SW 1271 (cell line): ENCODE measurements at regions not wholly inside any gene's neighbourhood (a gene's known extent, or its start where the extent isn't known, plus 50 kb on each side); places are given as distances from the start of the nearest gene placed in this dataset.
"Not testable (repeated sequence)": the region's sequence is repeated elsewhere in the genome, so short reads cannot be mapped to it uniquely, and the experiment has no call there.

Experiments used
- DNase-seq, 2 experiments: peaks; one replicate each; lab custom pipeline; 2025; lab: John Stamatoyannopoulos, UW

DNA sequence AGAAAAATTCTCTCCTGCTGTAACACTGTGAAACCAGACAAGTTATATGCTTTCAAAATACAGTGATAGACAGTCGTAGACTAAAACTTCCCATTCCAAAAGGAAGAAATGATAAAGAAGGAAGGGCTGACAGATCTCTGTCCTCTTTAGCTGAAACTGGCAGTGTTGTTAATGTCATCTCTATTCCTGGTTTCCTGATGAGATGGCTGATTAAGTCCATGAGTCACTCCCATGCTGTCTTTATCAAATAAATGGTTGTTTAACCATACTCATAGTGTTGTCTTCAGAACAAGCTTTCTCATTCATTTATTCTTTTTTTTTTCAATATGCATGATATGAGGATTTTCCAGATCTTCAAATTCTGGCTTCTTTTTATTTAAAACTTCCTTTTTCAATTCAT, 952.2 kb upstream of the WWC1 start:
- DNase-seq = no peak

DNA sequence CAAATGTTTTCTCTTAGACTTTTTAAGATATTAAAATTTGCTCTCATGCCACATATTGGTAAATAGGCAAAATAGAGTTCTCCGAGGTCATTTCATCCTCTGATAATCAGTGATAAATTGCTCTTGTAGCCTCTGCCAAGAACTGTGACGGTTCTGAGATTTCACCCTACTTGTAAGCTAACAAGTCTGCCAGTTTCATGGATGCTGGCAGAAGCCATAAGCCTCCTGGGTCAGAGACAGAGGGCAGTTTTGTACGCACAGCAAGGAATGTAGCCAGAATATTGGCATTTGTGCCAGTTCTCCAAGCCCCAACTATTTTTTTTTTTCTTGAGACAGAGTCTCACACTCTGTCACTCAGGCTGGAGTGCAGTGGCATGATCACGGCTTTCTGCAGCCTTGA, 945.0 kb upstream of the WWC1 start:
- no peak for DNase-seq

DNA sequence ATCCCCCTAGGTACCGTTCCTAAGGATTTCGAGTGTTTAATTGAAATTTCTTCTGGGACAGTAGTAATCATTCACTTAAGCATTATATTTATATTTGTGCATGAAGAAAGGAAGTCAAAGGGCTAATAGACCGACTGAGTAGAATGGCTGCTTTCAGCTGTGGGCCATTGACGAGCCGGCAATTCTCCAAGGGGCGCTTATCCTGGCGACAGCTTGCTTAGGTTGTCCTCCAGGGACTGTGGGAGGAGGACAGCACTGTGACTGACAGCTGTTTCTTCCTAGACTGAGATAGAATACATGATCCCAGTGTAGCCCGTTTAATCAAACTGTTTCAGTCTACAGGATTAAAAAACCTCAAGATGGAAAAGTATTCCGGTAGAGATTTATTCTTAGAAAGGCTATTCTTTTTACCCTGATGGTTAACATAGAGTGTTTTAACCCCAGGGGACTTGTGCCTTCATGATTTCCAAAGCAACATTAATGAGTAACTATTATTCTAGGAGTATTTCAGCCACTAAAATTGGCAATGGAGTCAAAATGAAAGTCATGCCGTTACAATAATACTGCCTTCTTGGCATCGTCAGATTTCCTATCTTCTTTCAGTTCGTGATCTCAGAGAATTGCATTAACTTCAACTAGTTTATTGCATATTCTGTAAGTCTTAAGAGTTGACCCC, 943.1 kb upstream of the WWC1 start:
- no peak for DNase-seq

DNA sequence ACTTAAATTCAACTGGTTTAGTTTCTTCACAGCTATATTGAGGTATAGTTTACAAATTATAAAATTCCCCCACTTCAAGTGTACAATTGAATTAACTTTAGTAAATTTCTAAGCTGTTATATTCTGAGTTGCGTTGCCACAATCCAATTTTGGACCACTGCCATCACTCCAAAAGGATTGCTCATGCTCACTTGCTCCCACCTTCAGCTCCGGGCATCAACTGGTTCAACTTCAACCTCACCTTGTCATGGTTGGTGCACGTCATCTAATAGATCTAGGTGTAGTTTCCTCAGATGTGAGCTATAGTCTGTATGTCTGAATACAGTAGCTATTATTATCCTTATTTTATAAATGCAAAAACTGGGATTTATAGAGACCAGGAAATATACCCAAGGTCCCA, 942.5 kb upstream of the WWC1 start:
- no peak for DNase-seq

DNA sequence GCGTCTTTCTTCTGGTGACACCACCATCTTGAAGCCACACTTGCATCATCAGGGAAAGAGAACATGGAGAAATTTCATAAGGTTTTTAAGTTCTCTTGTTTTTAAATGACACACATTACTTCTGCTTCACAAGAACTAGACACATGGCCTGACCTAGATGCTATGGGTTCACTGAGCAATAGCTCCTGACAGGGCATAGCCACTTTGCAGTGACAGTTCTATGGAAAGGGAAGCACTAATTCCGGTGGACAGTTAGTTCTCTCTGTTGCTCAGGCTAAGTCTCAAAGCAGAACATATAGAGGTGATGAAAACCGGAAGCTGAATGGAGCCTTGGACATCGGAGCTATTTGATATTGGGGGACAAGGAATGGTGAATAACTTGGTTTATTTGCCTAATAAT, 940.1 kb upstream of the WWC1 start:
- DNase-seq = no peak

DNA sequence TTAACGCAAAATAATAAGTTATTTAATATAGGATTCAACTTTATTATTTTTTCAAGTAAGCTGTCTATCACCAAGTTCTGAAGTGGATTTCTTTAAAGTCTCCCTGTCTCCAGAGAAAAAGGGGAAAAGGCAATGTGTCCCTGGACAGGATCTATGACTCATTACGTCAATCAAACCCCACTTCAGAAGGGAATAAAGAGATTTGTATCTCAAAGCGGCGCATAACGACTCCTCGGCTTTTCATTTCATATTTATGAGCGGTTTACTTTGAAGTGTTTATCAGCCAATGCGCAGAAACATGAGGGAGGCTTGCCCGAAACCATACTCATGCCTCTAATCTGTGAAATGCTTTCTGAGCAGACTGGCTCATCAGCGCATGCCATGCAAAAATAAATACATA, 938.6 kb upstream of the WWC1 start:
- DNase-seq = no peak

DNA sequence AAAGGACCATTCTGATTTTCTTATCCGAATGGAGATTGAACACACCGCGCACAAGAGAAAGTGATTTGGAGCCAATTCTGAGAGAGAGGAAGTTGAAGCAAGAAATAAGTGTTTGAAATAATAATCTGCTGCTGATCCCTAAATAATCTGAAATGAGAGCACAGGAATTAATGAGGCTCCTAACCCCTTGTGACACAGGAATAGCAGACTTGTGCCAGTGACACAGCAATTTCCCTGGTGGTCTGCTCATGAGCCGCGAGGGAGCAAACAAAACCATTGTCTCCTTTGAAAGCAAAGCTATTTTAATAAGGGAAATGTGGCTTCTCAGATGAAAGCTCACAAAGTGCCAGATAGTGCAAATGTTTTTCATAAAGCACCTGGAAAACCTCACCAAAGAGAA, 936.1 kb upstream of the WWC1 start:
- no peak for DNase-seq

DNA sequence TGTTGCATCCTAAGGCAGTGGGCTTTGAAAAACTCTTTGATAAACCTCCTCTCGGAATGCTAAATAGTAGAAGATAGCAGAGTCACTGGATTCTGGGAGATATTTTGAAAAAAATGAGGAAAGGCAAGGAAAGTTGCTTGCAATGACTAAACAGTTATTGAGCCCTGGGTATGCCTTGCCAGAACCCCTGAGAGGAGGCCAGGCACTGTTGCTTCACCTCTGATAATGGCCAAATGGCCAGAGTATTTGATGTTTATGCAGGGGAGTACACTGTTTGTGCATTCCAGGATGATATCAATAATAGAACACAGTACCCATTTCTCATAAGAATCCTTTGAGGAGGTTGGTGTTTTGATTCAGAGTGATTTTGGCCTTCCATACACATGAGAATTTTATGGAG, 935.1 kb upstream of the WWC1 start:
- DNase-seq = no peak

DNA sequence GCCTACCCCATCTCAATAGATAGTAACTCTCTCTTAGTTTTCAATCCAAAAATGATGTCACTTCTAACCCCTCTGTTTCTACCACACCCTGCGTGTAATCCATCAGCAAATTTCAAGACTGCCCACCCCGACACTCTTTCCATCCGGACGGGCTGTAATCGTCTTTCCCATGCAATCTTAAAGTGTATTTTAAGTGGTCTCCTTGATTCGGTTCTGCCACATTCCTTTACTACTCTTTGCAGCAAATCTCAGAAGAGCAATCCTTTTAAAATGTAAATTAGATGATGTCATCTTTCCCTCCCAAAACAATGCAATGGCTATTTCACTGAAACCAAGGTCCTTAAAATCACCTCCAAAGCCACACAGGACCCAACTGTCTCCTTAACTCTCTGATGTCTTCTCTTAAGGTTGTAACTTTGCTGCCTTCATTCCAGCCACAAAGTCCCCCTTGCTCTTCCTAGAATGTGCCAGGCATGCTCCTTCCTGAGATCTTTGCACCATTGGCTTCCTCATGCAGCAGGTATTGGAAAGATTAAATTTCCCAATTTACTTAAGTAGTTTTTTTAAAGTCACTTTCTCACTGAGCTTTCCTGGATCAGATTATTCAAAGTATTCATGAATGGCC, 932.5 kb upstream of the WWC1 start:
- no peak for DNase-seq

DNA sequence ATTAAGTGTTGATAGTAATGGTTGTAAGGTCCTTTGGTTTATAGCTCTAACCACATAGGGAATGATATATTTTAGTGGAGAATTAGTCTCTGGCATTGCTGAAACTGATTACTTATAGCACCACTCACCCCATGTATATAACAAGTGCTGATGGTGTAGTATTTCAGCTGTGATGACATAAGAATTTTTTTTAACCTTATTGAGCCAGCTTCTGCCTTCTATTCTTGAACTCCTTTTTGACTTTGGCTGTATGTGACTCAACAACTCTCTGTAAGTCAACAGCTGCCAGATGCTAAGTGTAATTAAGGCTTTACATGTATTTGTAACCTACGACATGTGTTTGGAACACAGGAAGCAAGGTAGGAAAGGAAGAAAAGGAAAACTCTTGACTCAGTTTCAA, 929.6 kb upstream of the WWC1 start:
- DNase-seq = no peak

DNA sequence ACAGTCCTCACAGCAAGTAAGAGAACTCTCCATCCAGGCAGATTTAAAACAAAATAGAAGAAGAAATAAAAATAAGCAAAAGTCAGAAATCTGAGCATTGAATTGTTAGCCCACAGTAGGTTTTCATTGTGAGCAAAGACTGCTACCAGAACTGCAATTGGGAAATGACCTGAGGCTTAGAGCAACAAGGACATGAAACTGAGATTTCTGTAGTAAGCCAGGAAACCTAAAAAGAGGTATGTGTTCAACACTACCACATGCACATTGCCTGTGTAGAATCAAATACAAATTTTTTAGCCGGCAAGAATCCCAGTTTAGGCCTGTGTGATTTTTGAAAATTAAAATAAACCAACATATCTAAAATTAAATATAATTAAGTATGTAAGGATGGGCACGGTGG, 928.4 kb upstream of the WWC1 start:
- DNase-seq = no peak

DNA sequence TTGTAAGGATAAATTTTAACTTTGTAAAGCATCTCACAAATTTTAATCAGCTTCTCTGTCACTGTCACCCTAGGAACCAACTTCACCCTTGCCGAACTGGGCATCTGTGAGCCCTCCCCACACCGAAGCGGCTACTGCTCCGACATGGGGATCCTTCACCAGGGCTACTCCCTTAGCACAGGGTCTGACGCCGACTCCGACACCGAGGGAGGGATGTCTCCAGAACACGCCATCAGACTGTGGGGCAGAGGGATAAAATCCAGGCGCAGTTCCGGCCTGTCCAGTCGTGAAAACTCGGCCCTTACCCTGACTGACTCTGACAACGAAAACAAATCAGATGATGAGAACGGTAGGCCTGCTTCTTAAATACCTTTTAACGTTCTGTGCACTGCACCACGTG, 916.3 kb upstream of the WWC1 start:
- no peak for DNase-seq

DNA sequence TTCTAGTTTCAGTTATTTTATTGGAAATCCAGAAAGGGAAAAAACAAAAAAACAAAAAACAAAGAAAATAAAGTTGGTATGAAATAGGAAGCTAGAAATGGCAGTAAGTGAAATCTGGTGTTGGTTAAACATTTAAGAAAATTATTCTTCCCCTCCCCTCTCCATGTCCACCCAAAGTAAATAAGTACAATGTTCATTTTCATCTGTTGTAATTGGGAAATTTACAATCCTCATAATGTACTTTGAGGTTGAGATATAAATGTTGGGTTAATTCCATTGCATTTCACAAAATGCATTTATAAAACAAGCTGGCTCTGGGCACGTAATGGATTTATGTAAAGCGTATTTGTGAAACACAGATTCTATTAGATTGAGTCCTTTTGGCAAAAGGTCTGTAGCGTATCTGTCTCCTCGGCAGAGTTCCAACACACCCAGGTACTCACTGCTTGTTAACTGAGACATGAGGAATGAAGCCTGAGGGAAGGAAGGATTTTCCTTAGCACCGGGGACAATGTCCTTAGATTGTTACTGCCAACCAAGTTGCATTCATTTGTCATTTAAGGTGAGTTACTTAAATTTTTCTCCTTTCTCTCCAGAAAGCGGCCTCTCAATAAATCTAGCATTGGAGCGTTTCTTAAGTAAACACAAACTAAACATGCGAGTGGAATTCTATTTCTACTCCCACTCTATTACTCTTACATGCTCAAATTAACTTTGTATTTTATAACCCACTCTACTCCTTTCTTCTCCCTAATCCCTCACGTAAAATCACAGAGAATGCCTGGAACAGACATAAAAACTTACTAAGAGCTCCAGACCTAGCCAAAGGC, 912.3 kb upstream of the WWC1 start:
- DNase-seq = no peak

DNA sequence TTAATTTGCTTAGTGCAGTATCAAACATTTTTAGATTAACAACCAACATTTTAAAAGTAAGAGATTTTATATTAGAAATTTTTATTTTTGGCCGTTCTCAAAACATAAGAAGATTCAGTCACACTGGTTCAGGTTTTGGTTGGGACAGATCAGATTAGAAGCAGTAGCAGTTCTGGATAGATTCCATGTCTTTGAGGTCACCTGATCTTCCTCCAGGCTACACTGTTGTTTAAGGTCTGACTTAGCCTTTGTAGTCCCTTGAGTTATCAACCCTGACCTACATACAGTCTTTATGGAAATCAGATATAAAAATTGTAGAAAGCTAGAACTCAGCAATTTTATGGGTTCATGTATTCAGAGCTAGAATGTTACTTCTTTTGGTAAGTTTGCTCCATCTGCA, 910.0 kb upstream of the WWC1 start:
- no peak for DNase-seq

DNA sequence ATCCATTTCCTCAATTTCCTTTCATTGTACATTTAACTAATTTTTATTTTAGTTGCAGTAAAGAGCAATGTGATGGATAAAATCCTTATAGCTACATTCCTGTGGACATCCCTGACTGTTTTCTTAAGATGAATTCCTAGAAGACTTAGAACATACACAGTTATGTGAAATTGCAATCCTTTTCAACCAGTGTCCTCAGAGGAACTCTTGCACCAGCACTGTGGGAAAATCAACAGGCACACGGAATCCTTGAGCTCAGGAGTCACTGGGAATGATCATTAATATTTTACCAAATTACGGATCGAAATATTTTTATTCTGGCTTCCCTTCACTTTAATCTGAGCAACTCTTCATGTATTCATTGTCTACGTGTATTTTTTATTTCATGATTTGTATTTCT, 901.9 kb upstream of the WWC1 start:
- no peak for DNase-seq

DNA sequence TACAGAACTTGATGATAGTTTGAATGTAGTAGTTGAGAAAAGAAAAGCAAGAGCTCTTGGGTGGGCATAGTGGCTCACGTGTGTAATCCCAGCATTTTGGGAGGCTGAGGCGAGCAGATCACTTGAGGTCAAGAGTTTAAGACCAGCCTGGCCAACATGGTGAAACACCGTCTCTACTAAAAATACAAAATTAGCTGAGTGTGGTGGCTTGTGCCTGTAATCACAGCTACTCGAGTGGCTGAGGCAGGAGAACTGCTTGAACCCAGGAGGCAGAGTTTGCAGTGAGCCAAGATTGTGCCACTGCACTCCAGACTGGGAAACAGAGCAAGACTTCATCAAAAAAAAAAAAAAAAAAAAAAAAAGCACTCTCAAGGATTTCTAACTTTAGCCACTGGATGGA, 900.2 kb upstream of the WWC1 start:
- not testable (repeated sequence) for DNase-seq

DNA sequence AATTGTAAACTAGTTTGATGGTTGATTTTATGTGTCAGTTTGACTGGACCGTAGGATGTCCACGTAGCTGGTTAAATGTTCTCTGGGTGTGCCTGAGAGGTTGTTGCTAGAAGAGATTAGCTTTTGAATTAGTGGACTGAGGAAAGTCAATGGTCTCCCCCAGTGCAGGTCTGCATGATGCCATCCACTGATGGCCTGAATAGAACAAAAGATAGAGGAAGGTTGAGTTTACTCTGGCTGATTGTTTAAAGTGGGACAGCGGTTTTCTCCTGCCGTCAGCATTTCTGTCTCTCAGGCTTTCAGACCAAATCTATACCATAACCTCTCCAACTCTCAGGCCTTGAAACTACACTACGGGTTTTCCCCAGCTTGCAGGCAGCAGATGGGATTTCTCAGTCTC, 899.2 kb upstream of the WWC1 start:
- no peak for DNase-seq

DNA sequence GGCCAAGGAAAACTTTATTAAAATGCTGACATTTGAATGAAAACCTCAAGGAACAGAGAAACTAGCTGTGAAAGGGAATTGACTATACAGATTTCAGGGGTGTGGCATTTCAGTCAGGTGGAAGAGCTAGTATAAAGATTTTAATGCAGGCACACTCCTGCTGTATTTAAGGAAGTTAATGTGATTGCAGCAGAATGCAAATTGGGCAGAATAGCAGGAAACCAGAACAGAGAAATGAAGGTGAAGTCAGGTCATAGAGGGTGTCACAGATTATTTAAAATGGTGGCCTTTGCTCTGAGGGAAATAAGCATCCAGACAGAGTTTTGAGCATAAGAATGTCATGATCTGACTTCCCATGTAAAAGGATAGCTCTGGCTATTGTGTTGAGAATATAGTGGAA, 898.1 kb upstream of the WWC1 start:
- DNase-seq = no peak

DNA sequence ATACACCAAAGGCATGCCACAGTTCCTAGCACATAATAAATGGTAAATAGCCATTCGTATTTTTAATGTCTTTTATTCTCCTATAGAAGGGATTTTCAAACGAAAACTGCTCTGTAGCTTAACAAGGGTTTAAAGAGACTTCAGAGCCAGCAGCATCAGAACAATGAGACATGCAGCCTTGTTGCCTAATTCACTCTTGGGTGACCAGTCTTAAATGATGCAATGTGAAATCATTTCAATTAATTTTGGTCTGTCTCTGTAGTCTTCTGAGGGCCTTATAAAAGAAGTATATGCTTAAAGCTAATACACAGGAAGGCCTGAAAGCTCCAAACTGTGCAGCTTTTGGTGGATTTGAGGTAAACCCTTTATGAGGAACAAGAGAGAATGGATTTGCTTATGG, 888.8 kb upstream of the WWC1 start:
- DNase-seq = no peak

DNA sequence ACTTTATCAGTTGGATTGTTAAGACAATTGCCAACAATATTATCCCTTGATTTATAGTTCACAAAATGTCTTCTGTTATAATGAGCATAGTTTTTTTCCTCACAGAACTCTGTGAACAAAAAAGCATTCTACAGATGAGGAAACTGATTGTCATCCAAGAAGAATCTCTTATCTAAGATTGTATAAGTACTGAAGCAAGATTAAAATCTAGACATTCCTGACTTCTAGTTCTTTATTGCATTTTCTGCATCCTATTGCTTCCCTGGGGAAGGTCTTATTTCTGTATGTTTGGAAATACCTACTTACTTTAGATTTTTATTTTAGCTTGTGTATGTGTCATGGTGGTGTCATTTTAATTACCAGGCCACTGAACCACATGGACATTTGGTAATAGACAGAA, 884.9 kb upstream of the WWC1 start:
- no peak for DNase-seq

DNA sequence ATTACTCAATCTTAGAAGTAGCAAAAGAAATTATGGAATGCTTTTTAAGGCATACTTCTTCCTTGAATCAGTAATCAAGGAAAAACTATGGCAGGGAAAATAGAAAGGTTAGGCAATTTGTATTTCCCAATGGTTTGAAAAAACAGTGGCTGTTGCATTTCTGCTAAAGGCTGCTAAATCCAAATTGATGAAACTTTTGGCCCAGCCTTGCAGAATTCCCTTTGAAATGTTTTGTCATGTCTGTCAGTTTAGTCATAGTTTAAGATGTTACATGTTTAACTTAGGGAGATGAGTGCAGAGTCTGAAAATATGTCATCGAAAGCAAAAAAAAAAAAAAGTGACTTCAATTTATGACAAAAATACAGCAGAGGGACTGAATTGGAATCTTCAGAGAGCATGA, 878.9 kb upstream of the WWC1 start:
- DNase-seq = no peak

DNA sequence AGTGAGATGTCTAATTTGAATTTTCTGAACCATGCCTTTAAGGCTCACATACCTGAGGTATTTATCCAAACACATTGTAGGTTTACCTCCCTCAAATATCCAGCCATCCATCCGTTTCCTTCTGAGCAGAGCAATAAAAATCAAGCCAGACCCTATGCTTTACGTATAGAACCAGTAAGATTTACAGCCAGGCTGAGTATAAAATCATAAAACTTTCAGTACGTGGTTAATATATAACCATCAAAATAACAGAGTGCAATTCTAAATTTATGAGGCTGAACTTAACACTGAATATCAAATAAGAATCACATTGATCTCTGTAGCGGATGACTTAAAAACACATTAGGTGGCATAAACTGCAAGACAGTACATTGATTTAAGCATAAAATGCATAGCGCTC, 877.9 kb upstream of the WWC1 start:
- no peak for DNase-seq

DNA sequence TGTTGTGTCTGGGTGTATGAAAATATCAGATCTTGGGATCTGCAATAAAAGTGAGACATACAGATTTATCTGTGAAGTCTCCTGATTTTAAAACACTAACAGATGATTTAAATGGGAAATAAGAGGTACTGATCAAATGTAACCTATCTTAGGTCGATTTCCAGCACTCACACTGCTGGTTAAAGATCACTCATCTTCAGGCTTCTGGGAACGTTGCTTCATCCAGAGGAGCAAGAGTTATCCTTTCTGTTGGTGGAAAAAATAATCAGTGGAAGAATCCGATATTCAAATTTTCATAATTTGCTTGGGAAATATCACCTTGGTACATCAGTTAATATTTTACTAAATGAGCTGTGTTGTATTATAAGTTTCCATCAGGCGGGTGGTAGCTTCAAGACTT, 876.8 kb upstream of the WWC1 start:
- DNase-seq = no peak
